ENCODE measurements at regions not wholly inside any gene's neighbourhood (a gene's known extent, or its start where the extent isn't known, plus 50 kb on each side); places are given as distances from the start of the nearest gene placed in this dataset.

GRCh38 chr6:139834232-139834631 lies 459.8 kb upstream of the CITED2 start:
- CTCF ChIA-PET = no interaction called here
- DNase-seq (ENCODE audit: extremely low spot score) = no peak
- TF ChIP-seq, protein P1, sequence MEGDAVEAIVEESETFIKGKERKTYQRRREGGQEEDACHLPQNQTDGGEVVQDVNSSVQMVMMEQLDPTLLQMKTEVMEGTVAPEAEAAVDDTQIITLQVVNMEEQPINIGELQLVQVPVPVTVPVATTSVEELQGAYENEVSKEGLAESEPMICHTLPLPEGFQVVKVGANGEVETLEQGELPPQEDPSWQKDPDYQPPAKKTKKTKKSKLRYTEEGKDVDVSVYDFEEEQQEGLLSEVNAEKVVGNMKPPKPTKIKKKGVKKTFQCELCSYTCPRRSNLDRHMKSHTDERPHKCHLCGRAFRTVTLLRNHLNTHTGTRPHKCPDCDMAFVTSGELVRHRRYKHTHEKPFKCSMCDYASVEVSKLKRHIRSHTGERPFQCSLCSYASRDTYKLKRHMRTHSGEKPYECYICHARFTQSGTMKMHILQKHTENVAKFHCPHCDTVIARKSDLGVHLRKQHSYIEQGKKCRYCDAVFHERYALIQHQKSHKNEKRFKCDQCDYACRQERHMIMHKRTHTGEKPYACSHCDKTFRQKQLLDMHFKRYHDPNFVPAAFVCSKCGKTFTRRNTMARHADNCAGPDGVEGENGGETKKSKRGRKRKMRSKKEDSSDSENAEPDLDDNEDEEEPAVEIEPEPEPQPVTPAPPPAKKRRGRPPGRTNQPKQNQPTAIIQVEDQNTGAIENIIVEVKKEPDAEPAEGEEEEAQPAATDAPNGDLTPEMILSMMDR (IDR thresholded peaks at IDR 0.05; ENCODE audit: control extremely low read depth, extremely low read depth, low read depth, missing control alignments) = no peak
- POLR2A ChIA-PET = no interaction called here

- DNase-seq (ENCODE audit: extremely low spot score) = no peak
- CTCF ChIA-PET = no interaction called here
- TF ChIP-seq, protein P1 (IDR thresholded peaks at IDR 0.05; ENCODE audit: control extremely low read depth, extremely low read depth, low read depth, missing control alignments) = no peak
- POLR2A ChIA-PET = no interaction called here
Measured at GRCh38 chr6:139833592-139833991, 459.1 kb upstream of the CITED2 start.

GRCh38 chr6:139832493-139833305 lies 458.3 kb upstream of the CITED2 start:
- CTCF ChIA-PET = no interaction called here
- POLR2A ChIA-PET = no interaction called here

DNA sequence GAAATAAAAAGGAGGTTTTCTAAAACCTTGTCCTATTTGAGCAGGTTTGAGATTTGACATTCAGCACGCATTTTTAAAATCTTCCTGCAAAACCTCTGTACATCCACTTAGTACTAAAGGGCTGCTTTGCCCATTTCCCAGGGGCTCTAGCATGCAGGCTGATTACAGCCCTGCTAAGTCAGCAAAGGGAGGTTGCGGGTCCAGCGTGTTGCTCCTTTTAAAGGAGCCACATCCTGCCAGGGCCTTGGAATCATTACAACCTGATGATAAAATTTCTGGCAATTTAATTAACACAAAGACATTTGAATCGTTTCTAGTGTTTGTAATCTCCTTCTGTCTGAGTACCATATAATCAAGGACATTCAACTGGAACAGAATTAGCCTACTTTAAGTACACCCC lies 455.1 kb upstream of the CITED2 start:
- ChIA-PET POLR2A (no interaction called here), CTCF (no interaction called here)
- TF ChIP-seq, protein P1 (IDR thresholded peaks at IDR 0.05; ENCODE audit: control extremely low read depth, extremely low read depth, low read depth, missing control alignments) = no peak
- DNase-seq (ENCODE audit: extremely low spot score) = no peak

More at GRCh38 chr6:139832493-139833305, 458.3 kb upstream of the CITED2 start:
- TF ChIP-seq, protein P1 (IDR thresholded peaks at IDR 0.05; ENCODE audit: control extremely low read depth, extremely low read depth, low read depth, missing control alignments) = no peak
- no peak for DNase-seq (ENCODE audit: extremely low spot score)

DNA sequence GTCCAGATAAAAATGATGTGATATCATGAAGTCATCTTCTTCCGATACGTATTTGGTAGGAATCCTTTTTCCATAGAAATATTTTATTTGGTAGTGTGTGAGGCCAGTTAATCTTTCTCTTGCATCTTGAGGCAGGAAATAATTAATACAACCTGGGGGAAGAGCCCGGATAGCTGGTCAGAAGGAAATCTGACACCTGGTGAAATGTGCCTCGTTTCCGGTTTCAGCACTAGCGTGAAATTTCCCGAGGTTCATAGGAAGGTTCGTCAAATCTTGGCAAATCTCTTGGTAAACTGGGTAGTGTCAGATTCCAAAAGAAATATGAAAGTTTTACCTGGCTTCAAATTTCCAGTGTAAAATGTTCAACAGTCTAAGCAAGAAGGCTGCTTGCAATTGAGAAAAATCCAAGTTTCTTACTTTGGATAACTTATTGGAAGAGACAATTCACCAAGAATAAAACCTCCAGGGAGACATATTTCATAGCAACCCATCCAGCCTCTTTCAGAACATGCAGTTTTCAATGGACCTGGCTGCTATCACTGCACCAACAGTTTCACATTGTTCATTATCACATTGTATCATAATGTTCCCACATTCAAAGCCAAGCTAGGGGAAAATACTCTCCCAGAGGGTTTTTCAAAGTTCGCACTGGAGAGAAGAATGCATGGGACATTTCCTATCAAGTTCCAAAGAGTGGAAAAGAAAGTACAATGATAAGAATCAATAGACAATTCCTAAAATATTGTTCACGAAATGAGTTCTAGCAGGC lies 454.5 kb upstream of the CITED2 start:
- no peak for DNase-seq (ENCODE audit: extremely low spot score)
- ChIA-PET CTCF (no interaction called here), POLR2A (no interaction called here)
- TF ChIP-seq, protein P1 (IDR thresholded peaks at IDR 0.05; ENCODE audit: control extremely low read depth, extremely low read depth, low read depth, missing control alignments) = no peak

DNA sequence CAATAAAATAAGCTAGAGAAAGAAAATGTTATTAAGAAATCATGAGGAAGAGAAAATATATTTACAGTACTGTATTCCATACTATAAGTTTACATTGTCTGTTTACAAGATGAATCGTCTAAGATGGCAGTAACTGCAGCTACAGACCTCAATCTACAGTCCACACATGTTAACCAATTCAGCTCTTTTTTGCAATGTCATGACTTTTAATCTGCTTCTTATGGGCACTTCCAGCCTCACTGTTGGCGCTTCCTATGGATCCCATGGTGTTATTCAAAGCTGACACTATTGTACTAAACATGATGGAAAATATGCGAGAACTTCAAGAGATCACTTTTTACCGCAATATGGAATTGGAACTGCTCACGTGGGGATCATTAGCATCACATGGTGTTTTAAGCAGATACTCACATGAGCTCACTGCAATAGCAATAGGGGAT lies 451.5 kb upstream of the CITED2 start:
- POLR2A ChIA-PET = no interaction called here

More for the DNA sequence above, 451.5 kb upstream of the CITED2 start:
- CTCF ChIA-PET = interaction anchor here (1.1 kb wide), 1 partner anchor 14 kb away, joined by 4 read pairs; no protein-coding TSS in a partner anchor
- no peak for DNase-seq (ENCODE audit: extremely low spot score)
- TF ChIP-seq, protein P1 (IDR thresholded peaks at IDR 0.05; ENCODE audit: control extremely low read depth, extremely low read depth, low read depth, missing control alignments) = no peak
